Cardiac fibroblast (primary cell): ENCODE measurements at regions not wholly inside any gene's neighbourhood (a gene's known extent, or its start where the extent isn't known, plus 50 kb on each side); places are given as distances from the start of the nearest gene placed in this dataset.
A peak's percentile ranks its signal among the peaks of the same experiment; 100 is the strongest.

ENCODE experiments used
- DNase-seq, 2 donors: peaks; one replicate each; pipeline versions ENCODE4 v3.0.0 to v3.0.0-alpha.2; 2010; ENCODE audit warnings: low read depth in 2 of 2
- H3K4me3 ChIP-seq, 2 donors: replicated peaks in 1 of 2; 1 replicate in 1 of 2; 2 replicates in 1 of 2; pipeline ENCODE4 v1.5.1; 2011; ENCODE audit warnings: low read depth in 2 of 2, low read length in 2 of 2, mild to moderate bottlenecking in 2 of 2, moderate library complexity in 1 of 2
- TF ChIP-seq, protein P1 (sequence below): IDR thresholded peaks from one replicate; pipeline ENCODE4 v1.5.1; 2011; ENCODE audit warnings: low read depth, mild to moderate bottlenecking, low read length, inconsistent platforms

DNA sequence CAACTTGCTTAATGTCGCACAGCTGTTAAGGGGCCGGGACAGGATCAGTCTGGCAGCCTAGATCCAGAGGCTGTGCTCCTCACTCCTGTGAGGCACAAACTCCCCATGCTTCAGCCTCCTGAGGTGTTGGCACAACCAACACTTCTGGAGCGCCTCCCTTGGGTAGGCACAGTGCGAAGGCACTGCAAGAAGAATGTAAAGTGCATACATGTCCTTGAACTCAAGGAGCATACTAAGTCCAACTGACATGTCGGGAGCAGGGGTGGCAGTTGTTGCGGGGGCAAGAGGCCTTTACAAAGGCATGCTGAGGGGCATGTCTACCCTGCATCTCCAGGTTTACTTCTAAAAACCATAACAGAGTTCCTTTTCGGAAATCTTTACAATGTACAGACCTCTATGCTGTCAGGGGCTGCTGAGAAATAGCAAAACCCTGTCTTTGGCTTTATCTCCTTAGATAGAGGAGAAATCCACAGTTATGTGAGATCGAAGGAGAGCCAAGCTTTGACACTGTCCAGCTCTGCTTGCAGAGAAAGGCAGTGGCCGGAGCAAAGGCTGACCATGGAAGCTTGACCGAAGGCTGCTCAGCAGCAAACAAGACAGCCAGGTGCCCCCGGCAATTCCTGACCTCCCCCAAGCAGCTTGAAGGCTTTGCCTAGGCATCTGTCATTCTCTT lies 93.9 kb downstream of the CDC7 start:
- TF ChIP-seq, protein P1, sequence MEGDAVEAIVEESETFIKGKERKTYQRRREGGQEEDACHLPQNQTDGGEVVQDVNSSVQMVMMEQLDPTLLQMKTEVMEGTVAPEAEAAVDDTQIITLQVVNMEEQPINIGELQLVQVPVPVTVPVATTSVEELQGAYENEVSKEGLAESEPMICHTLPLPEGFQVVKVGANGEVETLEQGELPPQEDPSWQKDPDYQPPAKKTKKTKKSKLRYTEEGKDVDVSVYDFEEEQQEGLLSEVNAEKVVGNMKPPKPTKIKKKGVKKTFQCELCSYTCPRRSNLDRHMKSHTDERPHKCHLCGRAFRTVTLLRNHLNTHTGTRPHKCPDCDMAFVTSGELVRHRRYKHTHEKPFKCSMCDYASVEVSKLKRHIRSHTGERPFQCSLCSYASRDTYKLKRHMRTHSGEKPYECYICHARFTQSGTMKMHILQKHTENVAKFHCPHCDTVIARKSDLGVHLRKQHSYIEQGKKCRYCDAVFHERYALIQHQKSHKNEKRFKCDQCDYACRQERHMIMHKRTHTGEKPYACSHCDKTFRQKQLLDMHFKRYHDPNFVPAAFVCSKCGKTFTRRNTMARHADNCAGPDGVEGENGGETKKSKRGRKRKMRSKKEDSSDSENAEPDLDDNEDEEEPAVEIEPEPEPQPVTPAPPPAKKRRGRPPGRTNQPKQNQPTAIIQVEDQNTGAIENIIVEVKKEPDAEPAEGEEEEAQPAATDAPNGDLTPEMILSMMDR: no peak
- peak in 1 of 2 donors; percentile 63 for DNase-seq
- H3K4me3 ChIP-seq: no peak overlapping the region

- no peak overlapping the region for H3K4me3 ChIP-seq
- TF ChIP-seq, protein P1: no peak
- peak; percentile 54 to 56 for DNase-seq
Observed at GRCh38 chr1:91596474-91596873, 95.8 kb downstream of the CDC7 start.

DNA sequence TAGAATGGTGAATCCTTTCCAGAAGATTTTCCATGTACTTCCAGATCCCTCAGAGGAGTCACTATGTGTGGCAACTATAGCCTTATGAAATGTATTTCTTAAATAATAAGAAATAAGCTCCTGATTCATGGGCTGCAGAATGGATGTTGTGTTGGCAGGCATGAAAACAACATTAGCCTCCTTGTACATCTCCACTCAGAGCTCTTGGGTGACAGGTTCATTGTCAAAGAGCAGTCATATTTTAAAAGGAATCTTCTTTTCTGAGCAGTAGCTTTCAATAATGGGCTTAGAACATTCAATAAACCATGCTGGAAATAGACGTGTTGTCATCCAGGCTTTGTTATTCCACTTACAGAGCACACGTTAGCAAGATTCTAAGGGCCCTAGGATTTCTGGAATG lies 96.6 kb downstream of the CDC7 start:
- TF ChIP-seq, protein P1: no peak
- DNase-seq: no peak
- H3K4me3 ChIP-seq: no peak overlapping the region

DNA sequence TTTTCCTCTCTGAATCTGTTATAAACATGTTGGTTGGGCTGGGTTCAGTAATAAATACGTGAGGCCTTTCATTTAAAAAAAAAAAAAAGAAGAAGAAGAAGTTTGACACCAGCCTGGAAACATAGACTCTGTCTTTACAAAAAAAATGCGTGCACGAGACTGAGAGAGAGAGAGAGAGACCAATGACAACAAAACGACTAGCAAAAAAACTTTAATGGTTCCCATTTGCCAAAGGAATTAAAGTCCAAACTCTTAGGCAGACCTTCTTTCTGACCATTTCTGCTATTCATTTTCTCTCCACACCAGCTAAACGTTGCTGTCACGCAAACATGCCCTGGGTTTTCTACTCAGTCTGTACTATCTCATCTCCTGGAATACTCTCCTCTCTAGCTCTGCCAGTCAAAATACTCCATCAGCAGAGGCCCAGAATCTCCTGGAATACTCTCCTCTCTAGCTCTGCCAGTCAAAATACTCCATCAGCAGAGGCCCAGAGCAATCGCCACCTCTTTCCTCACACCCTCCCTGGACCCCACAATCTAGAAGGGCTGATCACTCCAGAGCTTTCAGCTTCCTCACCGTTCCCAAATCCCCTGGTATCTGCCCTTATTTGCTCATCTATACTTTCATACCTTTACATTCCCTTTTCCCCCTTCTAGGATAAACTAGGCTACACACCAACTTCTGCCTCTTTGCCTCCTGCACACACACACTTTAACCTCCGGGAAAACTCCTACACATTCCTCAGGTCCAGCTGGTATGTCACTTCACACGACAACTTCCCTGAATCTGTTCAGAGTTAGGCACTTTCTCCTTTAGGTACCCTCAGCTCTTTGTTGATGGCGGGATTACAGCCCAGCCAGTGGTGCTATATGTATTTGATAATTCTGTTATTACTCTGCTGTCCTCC lies 100.0 kb downstream of the CDC7 start:
- DNase-seq: no peak
- no peak overlapping the region for H3K4me3 ChIP-seq
- TF ChIP-seq, protein P1: no peak

DNA sequence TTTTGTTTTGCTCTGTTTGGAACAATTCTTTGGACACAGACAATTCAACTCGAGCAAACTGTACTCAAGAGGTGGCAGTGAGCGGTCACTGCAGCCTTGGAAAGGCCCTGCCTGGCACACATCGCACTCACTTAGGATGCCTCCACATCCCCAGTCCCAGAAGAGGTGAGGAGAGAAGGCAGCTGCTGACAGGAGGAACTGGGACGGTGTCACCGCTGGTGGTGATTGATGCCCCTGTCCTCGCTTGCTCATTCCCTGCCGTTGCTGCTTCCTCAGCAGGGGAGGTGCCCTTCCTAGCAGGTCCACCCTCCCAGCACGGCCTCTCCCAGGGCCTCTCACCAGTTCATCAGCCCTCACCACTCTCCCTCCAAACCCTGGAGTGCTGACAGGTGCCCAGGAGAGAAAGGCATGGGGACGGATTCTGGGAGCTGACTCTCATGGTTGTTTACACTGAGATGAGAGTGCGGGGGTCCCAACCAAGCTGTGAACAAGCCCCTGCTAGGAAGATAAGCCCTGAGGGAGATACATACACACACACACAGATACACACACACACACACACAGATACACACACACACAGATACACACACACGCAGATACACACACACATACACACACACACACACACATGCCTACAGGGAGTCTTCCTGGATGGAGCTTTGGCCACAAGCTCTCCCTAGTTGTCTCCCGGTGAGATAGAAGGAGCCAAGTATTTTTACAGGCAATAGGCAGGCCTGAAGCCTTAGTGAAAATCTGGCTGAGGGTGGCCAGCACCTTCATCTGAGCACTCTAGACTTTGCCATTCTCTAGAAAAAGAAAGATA lies 101.1 kb downstream of the CDC7 start:
- TF ChIP-seq, protein P1: no peak
- no peak overlapping the region for H3K4me3 ChIP-seq

DNA sequence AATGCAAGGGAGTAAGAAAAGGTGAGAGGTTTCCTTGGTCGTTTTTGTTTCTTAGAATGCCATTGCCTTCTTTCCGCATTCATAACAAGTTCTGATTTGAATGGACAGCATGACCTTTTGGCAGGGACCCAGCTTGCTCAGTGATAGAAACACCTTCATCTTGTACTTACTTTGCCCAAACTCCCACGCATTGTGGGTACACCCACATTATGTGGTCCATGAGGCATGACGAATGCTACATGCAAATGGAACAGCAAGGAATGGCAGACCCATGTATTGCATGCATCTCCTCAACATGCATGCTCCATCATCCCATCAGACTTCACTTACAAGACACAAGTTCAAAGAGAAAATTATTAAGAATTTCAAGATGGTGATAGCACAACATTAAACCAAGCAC lies 102.8 kb downstream of the CDC7 start:
- no peak for DNase-seq
- no peak overlapping the region for H3K4me3 ChIP-seq
- TF ChIP-seq, protein P1: no peak

More for the DNA sequence above, 101.1 kb downstream of the CDC7 start:
- DNase-seq: no peak
